Activated CD4-positive, alpha-beta memory T cell treated with anti-CD3 and anti-CD28 coated beads for 36 hours (primary cell): ENCODE measurements at regions not wholly inside any gene's neighbourhood (a gene's known extent, or its start where the extent isn't known, plus 50 kb on each side); places are given as distances from the start of the nearest gene placed in this dataset.

Experiments used
- CTCF ChIA-PET: fragments of 350-600 bp; sonication (Branson Sonifier 250); formaldehyde crosslinking; loops from one replicate; lab custom pipeline; 2021; ENCODE audit warnings: antibody characterized with exemption, inconsistent platforms; lab: Charles Lee
- POLR2A ChIA-PET: fragments of 350-600 bp; sonication (Branson Sonifier 250); formaldehyde crosslinking; loops from one replicate; lab custom pipeline; 2021; ENCODE audit warnings: antibody characterized with exemption; lab: Charles Lee
- DNase-seq: peaks from one replicate; pipeline ENCODE4 v3.0.0-alpha.2; 2020
- H3K27ac Mint-ChIP-seq: one replicate; pipeline ENCODE4 v1.8.0; 2021; ENCODE audit warnings: mixed read lengths
- H3K27me3 Mint-ChIP-seq: one replicate; pipeline ENCODE4 v1.8.0; 2021; ENCODE audit warnings: mixed read lengths
- H3K36me3 Mint-ChIP-seq: one replicate; pipeline ENCODE4 v1.8.0; 2021; ENCODE audit warnings: mixed read lengths
- H3K4me1 Mint-ChIP-seq: one replicate; pipeline ENCODE4 v1.8.0; 2021; ENCODE audit warnings: low read depth, mixed read lengths
- H3K4me3 Mint-ChIP-seq: one replicate; pipeline ENCODE4 v1.8.0; 2021; ENCODE audit warnings: mild to moderate bottlenecking, mixed read lengths
- H3K9me3 Mint-ChIP-seq: one replicate; pipeline ENCODE4 v1.8.0; 2021; ENCODE audit warnings: mixed read lengths
- intact Hi-C: fragments of 100-400 bp; cut with micrococcal nuclease; formaldehyde crosslinking; loops from one replicate; pipeline ENCODE4 v1.15.1; 2023

DNA sequence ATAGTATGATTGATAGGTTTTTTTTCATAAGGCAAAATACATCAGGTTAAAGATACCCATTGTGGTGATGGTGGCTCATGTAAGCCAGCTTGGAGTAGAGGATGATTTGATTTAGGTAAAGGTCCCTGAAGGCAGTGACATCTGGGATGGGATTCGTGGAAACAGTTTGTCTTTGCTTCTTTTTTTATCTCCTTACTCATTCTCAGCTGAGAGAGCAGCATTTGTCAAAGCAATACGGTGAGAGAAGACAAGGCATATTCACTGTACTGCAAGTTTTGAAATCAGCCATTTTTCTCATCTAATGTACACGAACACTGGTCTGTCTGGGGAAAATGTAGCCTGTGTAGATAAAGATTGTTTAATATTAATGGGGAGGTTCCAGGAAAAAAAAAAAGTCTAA, 749.1 kb downstream of the SQOR start:
- POLR2A ChIA-PET = no interaction called here
- no peak overlapping the region for H3K27ac Mint-ChIP-seq

DNA sequence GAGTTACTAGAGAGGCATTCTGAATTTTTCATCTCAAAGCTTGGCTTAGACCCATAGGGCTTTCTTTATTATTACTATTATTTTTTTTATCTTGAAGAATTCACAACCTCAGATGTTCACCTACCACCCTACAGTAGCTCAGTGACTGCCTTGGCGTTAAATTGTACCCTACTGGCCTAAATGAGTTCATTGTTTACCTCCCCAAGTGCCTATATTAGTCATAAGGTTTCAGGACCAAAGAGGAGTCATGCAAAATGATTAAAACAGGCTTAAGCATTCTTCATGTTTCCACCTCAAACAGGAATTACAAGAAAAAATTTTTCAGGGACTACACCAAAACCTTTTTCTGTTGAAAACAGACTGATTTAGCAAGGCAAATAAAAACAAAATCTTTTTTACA, 751.5 kb downstream of the SQOR start:
- peaks cover 12% of the 10 kb centered on the region for H3K9me3 Mint-ChIP-seq
- no peak for DNase-seq
- POLR2A ChIA-PET = no interaction called here
- H3K4me3 Mint-ChIP-seq = no peak overlapping the region
- H3K27me3 Mint-ChIP-seq = no peaks in the 10 kb centered on the region
- no peak overlapping the region for H3K27ac Mint-ChIP-seq
- no peaks in the 10 kb centered on the region for H3K4me1 Mint-ChIP-seq
- H3K36me3 Mint-ChIP-seq = no peaks in the 10 kb centered on the region
- CTCF ChIA-PET = no interaction called here
- intact Hi-C loops = no loop called here

More for the DNA sequence above, 749.1 kb downstream of the SQOR start:
- Mint-ChIP-seq H3K9me3 (peaks cover 2% of the 10 kb centered on the region), H3K4me1 (no peaks in the 10 kb centered on the region), H3K4me3 (no peak overlapping the region), H3K36me3 (no peaks in the 10 kb centered on the region), H3K27me3 (no peaks in the 10 kb centered on the region)
- intact Hi-C loops = no loop called here
- CTCF ChIA-PET = no interaction called here
- DNase-seq = no peak

DNA sequence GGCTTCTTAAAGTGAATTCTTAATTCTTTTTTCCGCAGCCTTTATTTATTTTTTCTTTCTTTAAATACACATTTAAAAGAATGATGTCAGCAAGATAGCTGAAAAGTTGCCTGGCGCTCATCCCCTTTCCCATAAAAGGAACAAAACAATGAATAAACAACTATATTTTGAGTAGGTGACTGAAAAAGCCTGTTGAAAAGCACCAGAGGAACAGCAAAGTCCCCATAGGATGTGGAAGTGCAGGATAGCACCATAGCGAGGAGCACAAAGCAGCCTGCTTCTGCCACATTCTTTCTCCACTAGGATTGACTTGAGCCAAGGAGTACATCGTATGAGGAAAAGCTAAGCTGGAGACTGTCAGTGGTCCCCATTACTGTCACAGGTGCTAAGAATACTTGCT, 754.9 kb downstream of the SQOR start:
- intact Hi-C loops = no loop called here
- Mint-ChIP-seq H3K4me1 (no peaks in the 10 kb centered on the region), H3K4me3 (no peak overlapping the region), H3K27ac (no peak overlapping the region), H3K27me3 (no peaks in the 10 kb centered on the region), H3K36me3 (no peaks in the 10 kb centered on the region), H3K9me3 (peaks cover 16% of the 10 kb centered on the region)
- CTCF ChIA-PET = no interaction called here
- POLR2A ChIA-PET = no interaction called here
- DNase-seq = no peak

DNA sequence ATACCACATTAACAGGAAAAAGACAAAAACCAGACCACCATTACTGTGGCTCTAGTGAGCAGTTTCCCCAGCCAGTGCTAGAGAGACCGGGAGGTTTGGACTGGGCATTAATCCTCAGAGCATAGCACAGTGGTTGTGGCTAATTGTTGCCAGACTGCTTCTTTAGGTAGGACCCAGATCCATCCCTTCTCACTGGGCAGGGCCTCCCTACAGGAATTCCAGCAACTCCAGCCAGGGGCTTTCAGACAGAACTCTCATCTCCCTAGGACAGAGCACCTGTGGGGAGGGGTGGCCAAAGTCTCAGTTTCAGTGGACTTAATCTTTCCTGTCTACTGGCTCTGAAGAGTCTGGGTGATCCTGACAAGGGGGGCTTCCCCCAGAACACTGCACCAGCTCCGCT, 759.6 kb downstream of the SQOR start:
- no peak overlapping the region for H3K4me3 Mint-ChIP-seq
- peaks cover 19% of the 10 kb centered on the region for H3K9me3 Mint-ChIP-seq
- CTCF ChIA-PET = no interaction called here
- POLR2A ChIA-PET = no interaction called here
- H3K27ac Mint-ChIP-seq = no peak overlapping the region
- intact Hi-C loops = no loop called here
- H3K36me3 Mint-ChIP-seq = no peaks in the 10 kb centered on the region
- H3K27me3 Mint-ChIP-seq = no peaks in the 10 kb centered on the region
- H3K4me1 Mint-ChIP-seq = no peaks in the 10 kb centered on the region
- DNase-seq = no peak

DNA sequence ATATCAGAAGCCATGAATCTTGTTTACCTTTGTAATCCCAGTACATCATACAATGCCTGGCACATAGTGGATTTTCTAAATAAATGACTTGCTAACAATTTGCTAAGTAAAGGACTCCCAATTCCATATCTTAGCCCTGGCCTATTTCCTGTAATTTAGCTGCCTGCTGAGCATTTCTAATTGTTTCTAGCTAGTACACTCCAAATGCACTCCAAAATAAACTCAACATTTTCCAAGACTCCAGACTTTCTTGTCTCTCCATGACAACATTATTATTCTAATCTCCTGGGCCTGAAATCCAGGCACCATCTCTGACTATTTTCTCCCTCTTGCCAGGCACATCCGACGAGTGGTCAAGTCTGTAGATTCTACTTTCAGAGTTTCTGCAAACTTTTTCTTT, 773.5 kb downstream of the SQOR start:
- Mint-ChIP-seq H3K27ac (no peak overlapping the region), H3K4me1 (no peaks in the 10 kb centered on the region), H3K27me3 (no peaks in the 10 kb centered on the region), H3K36me3 (no peaks in the 10 kb centered on the region), H3K9me3 (no peaks in the 10 kb centered on the region), H3K4me3 (no peak overlapping the region)
- intact Hi-C loops = no loop called here
- DNase-seq = no peak
- POLR2A ChIA-PET = no interaction called here
- CTCF ChIA-PET = no interaction called here

DNA sequence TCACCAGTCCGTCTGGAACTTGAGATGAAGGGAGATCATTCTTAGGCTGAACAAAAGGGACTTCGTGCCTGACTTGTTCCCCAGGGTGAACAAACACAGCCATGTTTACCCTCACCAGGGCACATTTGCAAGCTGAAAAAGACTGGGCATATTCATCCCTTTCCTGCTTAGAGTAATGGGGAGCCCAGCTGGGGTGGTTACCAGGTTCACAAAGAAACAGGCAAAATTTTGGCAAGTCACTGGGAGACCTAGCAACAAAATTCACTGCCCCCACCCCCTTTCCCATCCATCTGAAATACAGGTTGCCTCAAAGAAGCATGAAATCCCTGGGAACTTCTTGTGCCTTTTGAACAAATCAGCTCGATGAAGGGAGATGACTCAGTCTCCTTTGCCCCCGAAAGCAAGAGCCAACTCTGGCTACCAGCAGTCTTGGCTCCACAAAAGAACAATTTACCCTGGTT, 775.0 kb downstream of the SQOR start:
- Mint-ChIP-seq H3K36me3 (no peaks in the 10 kb centered on the region), H3K27ac (no peak overlapping the region), H3K9me3 (no peaks in the 10 kb centered on the region), H3K27me3 (no peaks in the 10 kb centered on the region), H3K4me1 (no peaks in the 10 kb centered on the region), H3K4me3 (no peak overlapping the region)
- DNase-seq = no peak
- POLR2A ChIA-PET = no interaction called here
- intact Hi-C loops = no loop called here
- CTCF ChIA-PET = no interaction called here

DNA sequence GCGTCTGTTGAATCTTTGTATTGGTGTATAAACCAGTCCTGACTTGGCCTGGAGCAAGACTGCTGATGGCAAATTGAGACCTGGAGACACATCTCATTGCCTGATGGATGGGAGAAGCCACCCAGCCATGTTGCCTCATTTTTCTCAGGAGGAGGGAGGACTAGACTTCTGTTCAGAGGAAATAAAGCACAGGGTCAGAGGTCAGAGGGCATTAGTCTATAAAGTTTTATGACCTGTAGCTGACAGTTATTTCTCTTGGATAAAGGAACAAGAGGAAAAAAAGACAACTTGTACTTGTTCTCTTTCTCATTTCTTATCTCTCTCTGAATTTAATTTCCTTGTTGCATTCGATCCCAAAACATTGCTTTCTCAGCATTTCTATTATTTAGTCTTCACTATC, 775.9 kb downstream of the SQOR start:
- no peaks in the 10 kb centered on the region for H3K9me3 Mint-ChIP-seq
- no peaks in the 10 kb centered on the region for H3K36me3 Mint-ChIP-seq
- no peak for DNase-seq
- POLR2A ChIA-PET = no interaction called here
- CTCF ChIA-PET = no interaction called here
- no peaks in the 10 kb centered on the region for H3K27me3 Mint-ChIP-seq
- no peak overlapping the region for H3K4me3 Mint-ChIP-seq
- intact Hi-C loops = no loop called here
- H3K27ac Mint-ChIP-seq = no peak overlapping the region
- H3K4me1 Mint-ChIP-seq = no peaks in the 10 kb centered on the region

DNA sequence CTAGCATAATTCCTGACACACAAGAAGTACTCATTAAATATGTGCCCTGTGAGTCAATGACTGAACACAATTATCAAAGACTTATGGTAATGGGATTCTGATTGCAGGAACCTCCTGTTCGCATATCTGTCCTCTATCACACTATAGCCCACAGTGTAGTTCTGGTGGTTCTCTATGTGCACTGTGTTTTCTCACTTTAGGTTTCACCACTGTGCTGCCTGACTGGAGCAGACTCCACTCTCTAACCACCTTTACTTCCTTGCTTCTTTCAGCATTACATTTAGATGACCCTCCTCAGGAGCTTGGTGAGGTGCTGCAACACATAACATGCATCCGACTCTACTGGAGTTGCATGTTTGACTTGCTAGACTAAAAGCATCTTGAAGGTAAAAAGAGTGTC, 777.1 kb downstream of the SQOR start:
- Mint-ChIP-seq H3K27ac (no peak overlapping the region), H3K4me1 (no peaks in the 10 kb centered on the region), H3K36me3 (no peaks in the 10 kb centered on the region), H3K4me3 (no peak overlapping the region), H3K27me3 (no peaks in the 10 kb centered on the region), H3K9me3 (no peaks in the 10 kb centered on the region)
- POLR2A ChIA-PET = no interaction called here
- intact Hi-C loops = no loop called here
- CTCF ChIA-PET = no interaction called here
- DNase-seq = no peak

DNA sequence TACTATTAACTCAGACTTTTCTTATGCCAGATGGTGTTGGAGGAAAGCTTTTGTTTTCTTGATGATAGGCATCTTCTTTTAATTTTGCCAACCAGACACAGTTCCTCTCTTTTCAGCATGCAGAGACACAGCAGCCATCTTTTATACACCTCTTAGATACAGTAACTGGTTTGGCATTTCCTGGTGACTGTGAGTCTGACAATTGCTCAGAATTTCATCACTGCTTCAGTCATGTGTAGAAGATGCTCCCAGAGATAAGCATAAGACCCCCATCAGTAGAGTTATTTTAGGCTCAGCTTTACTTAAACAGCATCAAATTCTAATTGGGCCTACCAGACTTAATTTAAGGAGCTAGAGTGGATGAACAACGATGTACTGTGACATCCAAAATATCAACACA, 779.0 kb downstream of the SQOR start:
- Mint-ChIP-seq H3K4me3 (no peak overlapping the region), H3K9me3 (no peaks in the 10 kb centered on the region), H3K36me3 (no peaks in the 10 kb centered on the region), H3K27ac (no peak overlapping the region), H3K27me3 (no peaks in the 10 kb centered on the region), H3K4me1 (no peaks in the 10 kb centered on the region)
- no peak for DNase-seq
- intact Hi-C loops = no loop called here
- ChIA-PET POLR2A (no interaction called here), CTCF (no interaction called here)

DNA sequence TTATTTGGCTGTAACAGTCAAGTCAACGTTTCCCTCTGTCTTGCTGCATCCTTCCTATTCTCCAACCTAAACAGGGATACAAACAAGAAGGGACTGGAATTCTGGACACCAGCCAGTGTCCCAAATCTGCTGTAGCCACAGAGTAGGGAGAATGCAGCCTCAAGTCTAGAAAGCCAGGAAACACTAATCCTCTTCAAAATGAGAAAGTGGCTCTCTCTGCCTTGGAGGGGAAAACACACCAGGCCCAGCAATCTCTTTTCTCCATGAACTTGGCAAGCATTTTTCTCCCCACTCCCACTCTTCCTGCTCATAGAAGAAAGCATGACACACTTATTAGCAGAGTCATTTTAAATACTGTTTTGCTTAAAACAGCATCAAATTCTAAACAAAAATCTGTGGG, 781.7 kb downstream of the SQOR start:
- Mint-ChIP-seq H3K27ac (no peak overlapping the region), H3K9me3 (no peaks in the 10 kb centered on the region), H3K27me3 (no peaks in the 10 kb centered on the region), H3K4me3 (no peak overlapping the region), H3K36me3 (no peaks in the 10 kb centered on the region), H3K4me1 (no peaks in the 10 kb centered on the region)
- intact Hi-C loops = no loop called here
- ChIA-PET CTCF (no interaction called here), POLR2A (no interaction called here)
- no peak for DNase-seq

DNA sequence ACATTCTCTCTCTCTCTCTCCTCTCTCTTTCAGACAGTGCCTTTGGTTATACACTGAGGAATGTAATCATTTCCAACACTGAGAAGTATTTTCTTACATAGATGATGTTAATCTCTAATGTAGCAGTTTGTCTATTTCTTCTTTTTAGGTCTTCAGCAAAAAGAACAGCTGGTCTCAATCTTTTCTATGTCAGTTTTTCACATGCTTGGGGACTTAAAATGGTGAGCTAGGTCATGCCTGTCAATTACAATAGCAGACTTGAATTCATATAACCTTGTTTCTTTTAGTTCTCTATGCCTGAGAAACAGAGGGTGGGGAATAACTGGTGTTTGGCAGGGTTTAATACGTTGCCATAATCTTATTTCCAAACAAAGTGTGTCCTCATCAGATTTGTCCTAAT, 786.2 kb downstream of the SQOR start:
- no peak for DNase-seq
- ChIA-PET CTCF (no interaction called here), POLR2A (no interaction called here)
- H3K9me3 Mint-ChIP-seq = peaks cover 3% of the 10 kb centered on the region
- H3K27ac Mint-ChIP-seq = no peak overlapping the region
- no peaks in the 10 kb centered on the region for H3K27me3 Mint-ChIP-seq
- no peaks in the 10 kb centered on the region for H3K4me1 Mint-ChIP-seq
- intact Hi-C loops = no loop called here
- no peak overlapping the region for H3K4me3 Mint-ChIP-seq
- no peaks in the 10 kb centered on the region for H3K36me3 Mint-ChIP-seq

DNA sequence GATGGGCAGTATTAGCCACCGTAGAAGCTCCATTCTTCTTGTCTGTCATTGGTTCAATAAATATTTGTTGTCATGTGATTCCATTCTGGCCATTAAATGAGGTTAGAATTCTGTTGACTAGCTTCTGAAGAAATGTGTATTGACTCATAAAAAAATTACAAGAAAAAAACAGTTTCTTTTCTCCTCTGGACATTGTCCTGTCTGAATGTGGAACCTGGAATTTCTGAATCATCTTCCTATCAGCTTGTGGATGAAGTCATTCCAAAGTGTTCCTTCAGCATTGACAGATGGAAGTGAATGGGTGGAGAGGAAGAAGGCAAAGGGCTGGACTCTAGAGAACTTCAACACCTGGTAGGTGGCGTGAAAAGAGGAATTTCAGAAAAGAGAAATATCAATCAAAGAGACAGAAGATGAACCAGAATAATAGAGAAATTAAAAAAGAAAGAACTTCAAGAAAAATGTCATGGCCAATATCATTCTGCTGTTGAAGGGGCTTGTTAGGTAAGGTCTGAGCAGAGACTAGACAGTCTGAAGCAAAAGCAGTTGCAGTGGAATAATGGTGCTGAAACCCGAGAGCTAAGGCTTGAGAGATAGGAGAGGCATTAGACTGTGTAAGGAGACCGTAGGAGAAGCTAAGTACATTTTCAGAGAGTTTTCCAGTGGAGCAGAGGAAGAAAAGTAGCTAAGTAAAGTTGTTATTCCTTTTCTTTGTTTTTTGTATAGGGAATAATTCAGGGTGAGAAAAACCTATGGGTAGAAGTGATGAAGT, 806.6 kb downstream of the SQOR start:
- Mint-ChIP-seq H3K36me3 (no peaks in the 10 kb centered on the region), H3K9me3 (peaks cover 12% of the 10 kb centered on the region), H3K27me3 (no peaks in the 10 kb centered on the region), H3K4me3 (no peak overlapping the region), H3K4me1 (no peaks in the 10 kb centered on the region), H3K27ac (no peak overlapping the region)
- intact Hi-C loops = no loop called here
- DNase-seq = no peak
- ChIA-PET POLR2A (no interaction called here), CTCF (no interaction called here)

DNA sequence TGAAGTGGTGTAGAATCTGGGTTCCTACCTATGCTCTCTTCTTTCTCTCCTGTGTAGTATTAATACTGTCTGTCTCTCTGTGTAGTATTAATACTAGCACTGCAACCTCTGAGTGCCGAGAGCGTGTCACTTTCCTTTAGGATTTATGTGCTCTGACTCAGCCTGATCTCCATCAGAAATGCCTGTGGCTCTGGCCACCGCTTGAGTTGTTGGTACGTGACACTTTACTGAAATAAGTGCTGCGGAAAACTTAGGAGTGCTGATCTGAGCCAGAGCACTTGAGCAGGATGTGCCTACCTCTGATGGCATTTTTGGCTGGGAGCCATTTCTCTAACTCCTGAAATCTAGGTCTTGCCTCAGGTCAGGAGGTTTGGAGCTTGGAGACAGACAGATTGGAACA, 807.4 kb downstream of the SQOR start:
- intact Hi-C loops = no loop called here
- Mint-ChIP-seq H3K27me3 (no peaks in the 10 kb centered on the region), H3K9me3 (peaks cover 12% of the 10 kb centered on the region), H3K4me3 (no peak overlapping the region), H3K4me1 (no peaks in the 10 kb centered on the region), H3K27ac (no peak overlapping the region), H3K36me3 (no peaks in the 10 kb centered on the region)
- CTCF ChIA-PET = no interaction called here
- no peak for DNase-seq
- POLR2A ChIA-PET = no interaction called here
